HEK293 (cell line): ENCODE measurements at regions not wholly inside any gene's neighbourhood (a gene's known extent, or its start where the extent isn't known, plus 50 kb on each side); places are given as distances from the start of the nearest gene placed in this dataset.
A peak's percentile ranks its signal among the peaks of the same experiment; 100 is the strongest.

Experiments used
- CTCF ChIA-PET: fragments of 350-600 bp; formaldehyde crosslinking; extraction: SDS; loops from one replicate; lab custom pipeline; 2021; ENCODE audit warnings: antibody characterized with exemption; lab: Yijun Ruan, JAX
- POLR2A ChIA-PET: fragments of 300-600 bp; formaldehyde crosslinking; extraction: SDS; loops from one replicate; lab custom pipeline; 2020; ENCODE audit warnings: antibody characterized with exemption, inconsistent platforms; lab: Yijun Ruan, JAX
- H3K27ac ChIP-seq: fragments of 200-500 bp; sonication (Bioruptor generic); 2 replicates; pipeline ENCODE4 v1.5.1; 2014; ENCODE audit warnings: low read depth, low read length, control low read depth, inconsistent platforms; ENCODE audit errors: extremely low read depth
- H3K36me3 ChIP-seq, 2 experiments: fragments of 200-500 bp in 1 of 2; sonication (Bioruptor generic) in 1 of 2; 1 replicate in 1 of 2; 2 replicates in 1 of 2; pipeline ENCODE4 v1.5.1; 2014 to 2017; ENCODE audit warnings: inconsistent platforms in 2 of 2, low read length in 2 of 2; ENCODE audit not compliant: control insufficient read depth in 2 of 2, insufficient read depth in 1 of 2
- H3K4me1 ChIP-seq: fragments of 200-500 bp; sonication (Bioruptor generic); 2 replicates; pipeline ENCODE4 v1.5.1; 2014; ENCODE audit warnings: mild to moderate bottlenecking, low read length, inconsistent platforms; ENCODE audit not compliant: control insufficient read depth, insufficient read depth
- H3K4me3 ChIP-seq: 2 replicates; pipeline ENCODE4 v1.5.1; 2011; ENCODE audit warnings: low read depth, mild to moderate bottlenecking, control low read depth, low read length, moderate library complexity
- H3K9me3 ChIP-seq: fragments of 200-500 bp; sonication (Bioruptor generic); 2 replicates; pipeline ENCODE4 v1.5.1; 2014; ENCODE audit warnings: low read depth, low read length, inconsistent platforms; ENCODE audit not compliant: control insufficient read depth, insufficient read depth
- HOXA7 ChIP-seq: sonication (generic); formaldehyde crosslinking; IDR thresholded peaks from 2 replicates; pipeline ENCODE4 v1.8.1; 2022; ENCODE audit warnings: missing genetic modification reagents, borderline replicate concordance
- KLF10 ChIP-seq: fragments of 450-650 bp; IDR thresholded peaks from 2 replicates; pipeline ENCODE4 v1.5.1; 2018; ENCODE audit warnings: missing biosample characterization, mild to moderate bottlenecking, missing genetic modification characterization
- KLF8 ChIP-seq: fragments of 450-650 bp; formaldehyde crosslinking; IDR thresholded peaks from 2 replicates; pipeline ENCODE4 v1.5.1; 2016; ENCODE audit warnings: missing biosample characterization, missing genetic modification characterization
- MYNN ChIP-seq: fragments of 450-650 bp; formaldehyde crosslinking; IDR thresholded peaks from 2 replicates; pipeline ENCODE4 v1.5.1; 2016; ENCODE audit warnings: missing biosample characterization, missing genetic modification characterization, borderline replicate concordance
- SETDB1 ChIP-seq: IDR thresholded peaks from one replicate; pipeline ENCODE4 v1.6.1; 2017; ENCODE audit warnings: mild to moderate bottlenecking, low read length, moderate library complexity, mixed read lengths; ENCODE audit not compliant: insufficient read length
- ZNF10 ChIP-seq: fragments of 450-650 bp; formaldehyde crosslinking; IDR thresholded peaks from 2 replicates; pipeline ENCODE4 v1.5.1; 2017; ENCODE audit warnings: missing biosample characterization, missing genetic modification characterization
- ZNF133 ChIP-seq: fragments of 450-650 bp; formaldehyde crosslinking; IDR thresholded peaks from 2 replicates; pipeline ENCODE4 v1.5.1; 2016; ENCODE audit warnings: missing biosample characterization, missing genetic modification characterization
- ZNF2 ChIP-seq: fragments of 450-650 bp; formaldehyde crosslinking; IDR thresholded peaks from 2 replicates; pipeline ENCODE4 v1.5.1; 2016; ENCODE audit warnings: missing biosample characterization, missing genetic modification characterization
- ZNF341 ChIP-seq: fragments of 450-650 bp; formaldehyde crosslinking; IDR thresholded peaks from 2 replicates; pipeline ENCODE4; 2016; ENCODE audit warnings: low read depth, missing biosample characterization, missing genetic modification characterization
- ZNF354C ChIP-seq: fragments of 450-650 bp; formaldehyde crosslinking; IDR thresholded peaks from 2 replicates; pipeline ENCODE4 v1.5.1; 2016; ENCODE audit warnings: missing biosample characterization, missing genetic modification characterization, low read depth, borderline replicate concordance
- ZNF416 ChIP-seq: fragments of 450-650 bp; formaldehyde crosslinking; IDR thresholded peaks from 2 replicates; pipeline ENCODE4 v1.5.1; 2016; ENCODE audit warnings: missing biosample characterization, missing genetic modification characterization
- ZNF48 ChIP-seq: fragments of 450-650 bp; formaldehyde crosslinking; IDR thresholded peaks from 2 replicates; pipeline ENCODE4 v1.5.1; 2016; ENCODE audit warnings: missing biosample characterization, missing genetic modification characterization
- ZNF529 ChIP-seq: fragments of 450-650 bp; formaldehyde crosslinking; IDR thresholded peaks from 2 replicates; pipeline ENCODE4 v1.5.1; 2017; ENCODE audit warnings: missing genetic modification characterization, missing biosample characterization; ENCODE audit not compliant: insufficient replicate concordance
- ZNF549 ChIP-seq: fragments of 450-650 bp; IDR thresholded peaks from 2 replicates; pipeline ENCODE4 v1.5.1; 2018; ENCODE audit warnings: missing biosample characterization, missing genetic modification characterization, mild to moderate bottlenecking, inconsistent platforms, moderate library complexity
- ZNF561 ChIP-seq: fragments of 450-650 bp; IDR thresholded peaks from 2 replicates; pipeline ENCODE4 v1.5.1; 2018; ENCODE audit warnings: missing biosample characterization, missing genetic modification characterization, borderline replicate concordance
- ZNF830 ChIP-seq: fragments of 450-650 bp; IDR thresholded peaks from 2 replicates; pipeline ENCODE4 v1.5.0; 2018; ENCODE audit warnings: missing biosample characterization, missing genetic modification characterization, low read depth, mild to moderate bottlenecking, moderate library complexity
- ZSCAN30 ChIP-seq: fragments of 450-650 bp; IDR thresholded peaks from 2 replicates; pipeline ENCODE4 v1.5.1; 2018; ENCODE audit warnings: missing biosample characterization, mild to moderate bottlenecking, missing genetic modification characterization, moderate library complexity
- TF ChIP-seq, protein P1 (sequence below): fragments of 450-650 bp; formaldehyde crosslinking; IDR thresholded peaks from 2 replicates; pipeline ENCODE4 v1.5.1; 2016; ENCODE audit warnings: missing biosample characterization, missing genetic modification characterization
- TF ChIP-seq, protein P2 (sequence below): fragments of 450-650 bp; formaldehyde crosslinking; IDR thresholded peaks from 2 replicates; pipeline ENCODE4 v1.5.1; 2016; ENCODE audit warnings: missing biosample characterization, missing genetic modification characterization, low read depth
- TF ChIP-seq, protein P3 (sequence below): fragments of 450-650 bp; formaldehyde crosslinking; IDR thresholded peaks from 2 replicates; pipeline ENCODE4 v1.5.1; 2016; ENCODE audit warnings: missing biosample characterization, missing genetic modification characterization
- TF ChIP-seq, protein P4 (sequence below): fragments of 450-650 bp; formaldehyde crosslinking; IDR thresholded peaks from 2 replicates; pipeline ENCODE4 v1.5.1; 2016; ENCODE audit warnings: missing biosample characterization, missing genetic modification characterization
- TF ChIP-seq, protein P5 (sequence below): fragments of 450-650 bp; formaldehyde crosslinking; IDR thresholded peaks from 2 replicates; pipeline ENCODE4 v1.5.1; 2016; ENCODE audit warnings: missing biosample characterization, missing genetic modification characterization, borderline replicate concordance

DNA sequence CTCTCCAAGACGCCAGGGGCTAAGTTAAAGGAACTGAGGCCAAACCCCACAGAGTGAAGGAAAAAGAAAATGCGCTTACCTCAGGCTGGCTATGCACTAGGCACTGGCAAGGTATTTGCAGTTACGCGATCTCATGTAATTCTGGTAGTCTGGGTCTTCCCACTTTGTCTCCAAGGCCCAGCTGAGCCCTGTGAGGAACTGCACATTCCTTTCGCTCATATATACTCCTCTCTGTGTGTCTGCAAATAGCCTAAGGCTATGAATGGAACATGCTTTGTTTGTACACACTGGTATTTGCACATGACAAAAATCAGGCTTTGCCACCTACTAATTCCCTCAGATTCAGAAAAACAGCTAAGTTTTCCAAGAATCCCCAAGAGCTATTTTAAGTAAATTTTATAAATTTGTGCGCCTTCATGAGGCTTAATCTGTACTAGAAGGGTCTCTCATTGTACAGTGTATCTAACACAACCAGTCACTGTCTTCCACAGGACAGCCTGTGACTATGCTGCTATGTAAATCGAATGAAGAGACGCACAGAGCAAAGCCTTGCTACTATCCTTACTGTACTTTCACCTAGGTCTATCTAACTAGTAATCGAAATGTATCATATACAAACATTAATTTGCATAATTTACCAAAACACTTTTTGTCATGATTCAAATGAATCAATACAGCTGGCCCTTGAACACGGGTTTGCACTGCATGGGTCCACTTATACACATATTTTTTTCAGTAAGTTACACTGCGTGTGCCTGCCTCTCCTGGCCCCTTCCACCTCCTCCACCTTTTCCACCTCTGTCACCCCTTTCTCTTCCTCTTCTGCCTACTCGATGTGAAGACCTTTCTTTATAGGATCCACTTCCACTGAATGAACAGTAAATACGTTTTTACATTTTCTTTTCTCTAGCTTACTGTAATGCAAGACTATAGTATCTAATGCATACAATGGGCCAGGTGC is 87.0 kb downstream of the SIPA1L2 start:
- TF ChIP-seq ZNF549 (tag by site-specific recombination) (no peak), ZNF133 (tag by site-specific recombination) (peak; percentile 94), KLF8 (no peak)
- TF ChIP-seq, protein P1, sequence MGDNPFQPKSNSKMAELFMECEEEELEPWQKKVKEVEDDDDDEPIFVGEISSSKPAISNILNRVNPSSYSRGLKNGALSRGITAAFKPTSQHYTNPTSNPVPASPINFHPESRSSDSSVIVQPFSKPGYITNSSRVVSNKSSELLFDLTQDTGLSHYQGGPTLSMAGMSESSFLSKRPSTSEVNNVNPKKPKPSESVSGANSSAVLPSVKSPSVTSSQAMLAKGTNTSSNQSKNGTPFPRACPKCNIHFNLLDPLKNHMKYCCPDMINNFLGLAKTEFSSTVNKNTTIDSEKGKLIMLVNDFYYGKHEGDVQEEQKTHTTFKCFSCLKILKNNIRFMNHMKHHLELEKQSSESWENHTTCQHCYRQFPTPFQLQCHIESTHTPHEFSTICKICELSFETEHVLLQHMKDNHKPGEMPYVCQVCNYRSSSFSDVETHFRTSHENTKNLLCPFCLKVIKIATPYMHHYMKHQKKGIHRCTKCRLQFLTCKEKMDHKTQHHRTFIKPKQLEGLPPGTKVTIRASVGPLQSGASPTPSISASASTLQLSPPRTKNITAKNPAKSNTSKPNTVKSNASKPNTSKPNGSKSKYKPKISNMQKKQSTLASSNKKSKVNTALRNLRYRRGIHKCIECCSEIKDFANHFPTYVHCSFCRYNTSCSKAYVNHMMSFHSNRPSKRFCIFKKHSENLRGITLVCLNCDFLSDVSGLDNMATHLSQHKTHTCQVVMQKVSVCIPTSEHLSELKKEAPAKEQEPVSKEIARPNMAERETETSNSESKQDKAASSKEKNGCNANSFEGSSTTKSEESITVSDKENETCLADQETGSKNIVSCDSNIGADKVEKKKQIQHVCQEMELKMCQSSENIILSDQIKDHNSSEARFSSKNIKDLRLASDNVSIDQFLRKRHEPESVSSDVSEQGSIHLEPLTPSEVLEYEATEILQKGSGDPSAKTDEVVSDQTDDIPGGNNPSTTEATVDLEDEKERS (tag by site-specific recombination), result no peak
- TF ChIP-seq, protein P2, sequence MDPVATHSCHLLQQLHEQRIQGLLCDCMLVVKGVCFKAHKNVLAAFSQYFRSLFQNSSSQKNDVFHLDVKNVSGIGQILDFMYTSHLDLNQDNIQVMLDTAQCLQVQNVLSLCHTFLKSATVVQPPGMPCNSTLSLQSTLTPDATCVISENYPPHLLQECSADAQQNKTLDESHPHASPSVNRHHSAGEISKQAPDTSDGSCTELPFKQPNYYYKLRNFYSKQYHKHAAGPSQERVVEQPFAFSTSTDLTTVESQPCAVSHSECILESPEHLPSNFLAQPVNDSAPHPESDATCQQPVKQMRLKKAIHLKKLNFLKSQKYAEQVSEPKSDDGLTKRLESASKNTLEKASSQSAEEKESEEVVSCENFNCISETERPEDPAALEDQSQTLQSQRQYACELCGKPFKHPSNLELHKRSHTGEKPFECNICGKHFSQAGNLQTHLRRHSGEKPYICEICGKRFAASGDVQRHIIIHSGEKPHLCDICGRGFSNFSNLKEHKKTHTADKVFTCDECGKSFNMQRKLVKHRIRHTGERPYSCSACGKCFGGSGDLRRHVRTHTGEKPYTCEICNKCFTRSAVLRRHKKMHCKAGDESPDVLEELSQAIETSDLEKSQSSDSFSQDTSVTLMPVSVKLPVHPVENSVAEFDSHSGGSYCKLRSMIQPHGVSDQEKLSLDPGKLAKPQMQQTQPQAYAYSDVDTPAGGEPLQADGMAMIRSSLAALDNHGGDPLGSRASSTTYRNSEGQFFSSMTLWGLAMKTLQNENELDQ (tag by site-specific recombination), result no peak
- ChIA-PET POLR2A (no interaction called here), CTCF (interaction anchor here (0.6 to 0.8 kb wide), 2 partner anchors 591 to 665 kb away, joined by 3 to 5 read pairs; no protein-coding TSS in a partner anchor)

DNA sequence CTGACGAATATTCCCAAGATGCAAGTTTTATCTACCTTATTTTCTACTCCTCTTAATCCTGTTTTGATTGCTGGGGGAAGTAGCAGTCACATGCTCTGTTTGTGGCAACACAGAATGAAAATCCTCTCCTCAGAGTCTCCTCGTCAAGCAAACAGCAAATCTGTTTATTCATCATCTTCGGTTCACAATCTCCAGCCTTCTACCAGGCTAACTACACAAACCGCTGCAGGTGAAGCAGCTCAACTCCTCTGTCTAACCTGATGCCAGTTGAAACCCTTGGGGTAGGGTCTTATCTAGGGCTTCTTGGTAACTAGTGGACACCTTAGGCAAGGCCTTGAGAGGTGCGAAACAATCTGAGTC is 91.0 kb downstream of the SIPA1L2 start:
- H3K36me3 ChIP-seq, result no peaks in the 10 kb centered on the region
- no peak overlapping the region for H3K4me3 ChIP-seq
- TF ChIP-seq, protein P3, sequence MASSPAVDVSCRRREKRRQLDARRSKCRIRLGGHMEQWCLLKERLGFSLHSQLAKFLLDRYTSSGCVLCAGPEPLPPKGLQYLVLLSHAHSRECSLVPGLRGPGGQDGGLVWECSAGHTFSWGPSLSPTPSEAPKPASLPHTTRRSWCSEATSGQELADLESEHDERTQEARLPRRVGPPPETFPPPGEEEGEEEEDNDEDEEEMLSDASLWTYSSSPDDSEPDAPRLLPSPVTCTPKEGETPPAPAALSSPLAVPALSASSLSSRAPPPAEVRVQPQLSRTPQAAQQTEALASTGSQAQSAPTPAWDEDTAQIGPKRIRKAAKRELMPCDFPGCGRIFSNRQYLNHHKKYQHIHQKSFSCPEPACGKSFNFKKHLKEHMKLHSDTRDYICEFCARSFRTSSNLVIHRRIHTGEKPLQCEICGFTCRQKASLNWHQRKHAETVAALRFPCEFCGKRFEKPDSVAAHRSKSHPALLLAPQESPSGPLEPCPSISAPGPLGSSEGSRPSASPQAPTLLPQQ (tag by site-specific recombination), result no peak
- TF ChIP-seq ZNF2 (tag by site-specific recombination), result no peak
- TF ChIP-seq KLF10 (tag by site-specific recombination), result no peak
- no peak for TF ChIP-seq ZNF561 (tag by site-specific recombination)
- no peak for TF ChIP-seq SETDB1
- no peak for TF ChIP-seq ZNF10 (tag by site-specific recombination)
- no peak for TF ChIP-seq ZNF48
- no peak for TF ChIP-seq ZNF830 (tag by site-specific recombination)
- TF ChIP-seq MYNN, result no peak
- no peak for TF ChIP-seq ZNF529 (tag by site-specific recombination)
- TF ChIP-seq, protein P4, sequence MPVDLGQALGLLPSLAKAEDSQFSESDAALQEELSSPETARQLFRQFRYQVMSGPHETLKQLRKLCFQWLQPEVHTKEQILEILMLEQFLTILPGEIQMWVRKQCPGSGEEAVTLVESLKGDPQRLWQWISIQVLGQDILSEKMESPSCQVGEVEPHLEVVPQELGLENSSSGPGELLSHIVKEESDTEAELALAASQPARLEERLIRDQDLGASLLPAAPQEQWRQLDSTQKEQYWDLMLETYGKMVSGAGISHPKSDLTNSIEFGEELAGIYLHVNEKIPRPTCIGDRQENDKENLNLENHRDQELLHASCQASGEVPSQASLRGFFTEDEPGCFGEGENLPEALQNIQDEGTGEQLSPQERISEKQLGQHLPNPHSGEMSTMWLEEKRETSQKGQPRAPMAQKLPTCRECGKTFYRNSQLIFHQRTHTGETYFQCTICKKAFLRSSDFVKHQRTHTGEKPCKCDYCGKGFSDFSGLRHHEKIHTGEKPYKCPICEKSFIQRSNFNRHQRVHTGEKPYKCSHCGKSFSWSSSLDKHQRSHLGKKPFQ (tag by site-specific recombination), result no peak
- TF ChIP-seq ZNF341 (tag by site-specific recombination), result no peak
- TF ChIP-seq, protein P5, sequence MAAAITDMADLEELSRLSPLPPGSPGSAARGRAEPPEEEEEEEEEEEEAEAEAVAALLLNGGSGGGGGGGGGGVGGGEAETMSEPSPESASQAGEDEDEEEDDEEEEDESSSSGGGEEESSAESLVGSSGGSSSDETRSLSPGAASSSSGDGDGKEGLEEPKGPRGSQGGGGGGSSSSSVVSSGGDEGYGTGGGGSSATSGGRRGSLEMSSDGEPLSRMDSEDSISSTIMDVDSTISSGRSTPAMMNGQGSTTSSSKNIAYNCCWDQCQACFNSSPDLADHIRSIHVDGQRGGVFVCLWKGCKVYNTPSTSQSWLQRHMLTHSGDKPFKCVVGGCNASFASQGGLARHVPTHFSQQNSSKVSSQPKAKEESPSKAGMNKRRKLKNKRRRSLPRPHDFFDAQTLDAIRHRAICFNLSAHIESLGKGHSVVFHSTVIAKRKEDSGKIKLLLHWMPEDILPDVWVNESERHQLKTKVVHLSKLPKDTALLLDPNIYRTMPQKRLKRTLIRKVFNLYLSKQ (tag by site-specific recombination), result no peak
- TF ChIP-seq ZSCAN30 (tag by site-specific recombination), result no peak
- no peak for TF ChIP-seq HOXA7 (CRISPR knock-in tag)
- TF ChIP-seq ZNF354C (tag by site-specific recombination), result no peak
- no peak for TF ChIP-seq ZNF416
- POLR2A ChIA-PET, result interaction anchor here (0.6 to 1.4 kb wide), 3 partner anchors 12 to 56 kb away, joined by 3 to 4 read pairs (median 3); no protein-coding TSS in a partner anchor
- H3K4me1 ChIP-seq, result peaks cover 19% of the 10 kb centered on the region
- peak overlapping the region; percentile 38; the same call in 1 of the 2 replicates for H3K27ac ChIP-seq
- CTCF ChIA-PET, result interaction anchor here (0.5 to 1.2 kb wide), 4 partner anchors 8 to 784 kb away, joined by 3 to 4 read pairs (median 3); no protein-coding TSS in a partner anchor
- no peaks in the 10 kb centered on the region for H3K9me3 ChIP-seq

More for the DNA sequence above, 87.0 kb downstream of the SIPA1L2 start:
- Histone ChIP-seq H3K4me3 (no peak overlapping the region), H3K36me3 (no peaks in the 10 kb centered on the region), H3K9me3 (no peaks in the 10 kb centered on the region), H3K27ac (no peak overlapping the region), H3K4me1 (peaks cover 21% of the 10 kb centered on the region)
